ENCODE measurements at regions not wholly inside any gene's neighbourhood (a gene's known extent, or its start where the extent isn't known, plus 50 kb on each side); places are given as distances from the start of the nearest gene placed in this dataset.

- TF ChIP-seq CTCF (IDR thresholded peaks at IDR 0.05): no peak
- no peak for TF ChIP-seq EP300 (IDR thresholded peaks at IDR 0.05)
These were observed 340.0 kb downstream of the CCDC85A start for GRCh38 chr2:56523816-56524215.

Data from ovary (tissue), 3 donors.